ENCODE measurements at regions not wholly inside any gene's neighbourhood (a gene's known extent, or its start where the extent isn't known, plus 50 kb on each side); places are given as distances from the start of the nearest gene placed in this dataset.

DNA sequence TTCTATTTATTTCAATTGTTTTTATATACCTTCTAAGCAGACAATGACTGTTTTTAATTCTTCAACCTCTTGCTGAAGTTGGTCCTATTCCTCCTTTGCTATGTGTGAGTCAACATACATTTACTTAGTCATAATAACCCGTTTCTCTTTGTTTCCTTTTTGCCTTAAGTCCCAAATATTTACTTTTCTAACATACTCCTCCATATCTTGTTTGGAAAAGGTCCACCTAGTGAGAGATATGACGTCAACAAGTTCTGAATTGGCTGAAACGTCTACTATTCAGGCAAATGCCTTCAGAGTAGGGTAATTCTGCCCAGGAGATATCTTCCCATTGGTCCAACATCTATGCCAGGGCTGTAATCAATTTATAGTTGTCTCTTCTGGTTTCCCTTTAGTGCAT, 179.3 kb upstream of the GEMIN8 start:
- Histone ChIP-seq H2AFZ (ENCODE audit: insufficient read depth, low read depth, low read length, poor library complexity, severe bottlenecking) (no peak overlapping the region), H3K9me3 (replicated peaks in 1 of 2; ENCODE audit: control insufficient read depth in 1 of 2, insufficient read depth in 1 of 2, low read length in 2 of 2) (peaks cover 18 to 19% of the 10 kb centered on the region in 2 donors), H3K36me3 (replicated peaks in 1 of 2; ENCODE audit: control insufficient read depth in 1 of 2, insufficient read depth in 2 of 2, low read length in 2 of 2) (no peaks in the 10 kb centered on the region), H3K79me2 (ENCODE audit: insufficient read depth, low read length) (no peaks in the 10 kb centered on the region), H3K27ac (ENCODE audit: low read depth in 1 of 2, low read length in 2 of 2) (no peak overlapping the region), H4K20me1 (ENCODE audit: insufficient read depth, low read length) (no peaks in the 10 kb centered on the region), H3K4me3 (replicated peaks in 1 of 3; ENCODE audit: low read depth in 2 of 3, low read length in 3 of 3) (no peak overlapping the region), H3K4me2 (replicated peaks; ENCODE audit: extremely low read depth, low read length, poor library complexity, severe bottlenecking) (no peak overlapping the region), H3K9ac (ENCODE audit: insufficient read depth, low read length, poor library complexity, severe bottlenecking) (no peak overlapping the region), H3K27me3 (ENCODE audit: control insufficient read depth in 2 of 2, insufficient read depth in 2 of 2, low read length in 2 of 2) (no peaks in the 10 kb centered on the region), H3K4me1 (ENCODE audit: control insufficient read depth in 1 of 2, insufficient read depth in 2 of 2, low read length in 2 of 2) (no peaks in the 10 kb centered on the region)
- no CpG with 5 or more reads among the region's 3 CpGs for WGBS (ENCODE audit: insufficient coverage)
- H3K27me3 Mint-ChIP-seq (ENCODE audit: low read depth in 3 of 3), result no peaks in the 10 kb centered on the region
- peaks cover 7 to 19% (median 11%) of the 10 kb centered on the region in 7 donors for H3K9me3 Mint-ChIP-seq
- DNase-seq, result no peak
- no peaks in the 10 kb centered on the region for H3K36me3 Mint-ChIP-seq
- TF ChIP-seq, protein P1, sequence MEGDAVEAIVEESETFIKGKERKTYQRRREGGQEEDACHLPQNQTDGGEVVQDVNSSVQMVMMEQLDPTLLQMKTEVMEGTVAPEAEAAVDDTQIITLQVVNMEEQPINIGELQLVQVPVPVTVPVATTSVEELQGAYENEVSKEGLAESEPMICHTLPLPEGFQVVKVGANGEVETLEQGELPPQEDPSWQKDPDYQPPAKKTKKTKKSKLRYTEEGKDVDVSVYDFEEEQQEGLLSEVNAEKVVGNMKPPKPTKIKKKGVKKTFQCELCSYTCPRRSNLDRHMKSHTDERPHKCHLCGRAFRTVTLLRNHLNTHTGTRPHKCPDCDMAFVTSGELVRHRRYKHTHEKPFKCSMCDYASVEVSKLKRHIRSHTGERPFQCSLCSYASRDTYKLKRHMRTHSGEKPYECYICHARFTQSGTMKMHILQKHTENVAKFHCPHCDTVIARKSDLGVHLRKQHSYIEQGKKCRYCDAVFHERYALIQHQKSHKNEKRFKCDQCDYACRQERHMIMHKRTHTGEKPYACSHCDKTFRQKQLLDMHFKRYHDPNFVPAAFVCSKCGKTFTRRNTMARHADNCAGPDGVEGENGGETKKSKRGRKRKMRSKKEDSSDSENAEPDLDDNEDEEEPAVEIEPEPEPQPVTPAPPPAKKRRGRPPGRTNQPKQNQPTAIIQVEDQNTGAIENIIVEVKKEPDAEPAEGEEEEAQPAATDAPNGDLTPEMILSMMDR (IDR thresholded peaks at IDR 0.05), result no peak
- no peak overlapping the region for H3K27ac Mint-ChIP-seq
- H3K4me3 Mint-ChIP-seq, result no peak overlapping the region
- H3K4me1 Mint-ChIP-seq, result no peaks in the 10 kb centered on the region
- intact Hi-C loops (cut with micrococcal nuclease), result no loop called here

DNA sequence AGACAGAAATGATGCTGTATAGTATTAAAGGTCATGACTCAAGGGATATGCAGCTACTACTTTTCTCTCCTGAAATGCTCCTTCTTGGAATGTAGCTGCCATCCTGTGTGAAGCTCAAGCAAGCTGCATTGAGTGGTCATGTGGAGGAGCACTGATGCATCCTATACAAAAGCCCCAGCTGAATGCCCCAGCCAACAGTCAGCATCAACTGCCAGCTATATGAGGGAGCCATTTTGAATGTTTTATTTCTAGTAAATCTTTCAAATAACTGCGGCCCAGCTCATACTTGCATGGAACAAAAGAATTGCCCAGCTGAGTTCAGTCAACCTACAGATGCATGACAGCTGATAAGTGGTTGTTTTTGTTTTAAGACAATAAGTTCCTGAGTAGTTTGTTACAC, 165.0 kb upstream of the GEMIN8 start:
- Histone ChIP-seq H3K79me2 (ENCODE audit: insufficient read depth, low read length) (no peaks in the 10 kb centered on the region), H4K20me1 (ENCODE audit: insufficient read depth, low read length) (no peaks in the 10 kb centered on the region), H3K27ac (ENCODE audit: low read depth in 1 of 2, low read length in 2 of 2) (no peak overlapping the region), H3K4me2 (replicated peaks; ENCODE audit: extremely low read depth, low read length, poor library complexity, severe bottlenecking) (no peak overlapping the region), H3K9ac (ENCODE audit: insufficient read depth, low read length, poor library complexity, severe bottlenecking) (no peak overlapping the region), H3K9me3 (replicated peaks in 1 of 2; ENCODE audit: control insufficient read depth in 1 of 2, insufficient read depth in 1 of 2, low read length in 2 of 2) (no peaks in the 10 kb centered on the region), H3K4me3 (replicated peaks in 1 of 3; ENCODE audit: low read depth in 2 of 3, low read length in 3 of 3) (no peak overlapping the region), H3K27me3 (ENCODE audit: control insufficient read depth in 2 of 2, insufficient read depth in 2 of 2, low read length in 2 of 2) (no peaks in the 10 kb centered on the region), H3K4me1 (ENCODE audit: control insufficient read depth in 1 of 2, insufficient read depth in 2 of 2, low read length in 2 of 2) (no peaks in the 10 kb centered on the region), H2AFZ (ENCODE audit: insufficient read depth, low read depth, low read length, poor library complexity, severe bottlenecking) (no peak overlapping the region), H3K36me3 (replicated peaks in 1 of 2; ENCODE audit: control insufficient read depth in 1 of 2, insufficient read depth in 2 of 2, low read length in 2 of 2) (no peaks in the 10 kb centered on the region)
- Mint-ChIP-seq H3K4me1 (no peaks in the 10 kb centered on the region), H3K9me3 (peaks cover 0 to 5% (median 5%) of the 10 kb centered on the region in 7 donors), H3K36me3 (no peaks in the 10 kb centered on the region), H3K4me3 (no peak overlapping the region), H3K27me3 (ENCODE audit: low read depth in 3 of 3) (peaks cover 0 to 2% (median 0%) of the 10 kb centered on the region in 3 donors), H3K27ac (no peak overlapping the region)
- no peak for DNase-seq
- intact Hi-C loops (cut with micrococcal nuclease), result no loop called here
- TF ChIP-seq, protein P1 (IDR thresholded peaks at IDR 0.05), result no peak
- WGBS (ENCODE audit: insufficient coverage), result 40% methylated on average over 1 of the region's 1 CpG

Data from CD14-positive monocyte (primary cell).